GM21619 (cell line): ENCODE measurements at regions not wholly inside any gene's neighbourhood (a gene's known extent, or its start where the extent isn't known, plus 50 kb on each side); places are given as distances from the start of the nearest gene placed in this dataset.
"Not testable (repeated sequence)": the region's sequence is repeated elsewhere in the genome, so short reads cannot be mapped to it uniquely, and the experiment has no call there.

Experiments used
- ATAC-seq: cut with Tn5 transposase; IDR thresholded peaks from one replicate; pipeline ENCODE4 v1.9.1; 2021; ENCODE audit not compliant: unreplicated experiment

GRCh38 chr7:49099587-49100326 is 175.4 kb downstream of the CDC14C start:
- no peak for ATAC-seq

GRCh38 chr7:49100908-49101740 is 176.8 kb downstream of the CDC14C start:
- not testable (repeated sequence) for ATAC-seq

GRCh38 chr7:49102411-49102810 is 178.1 kb downstream of the CDC14C start:
- no peak for ATAC-seq

GRCh38 chr7:49111706-49112105 is 187.4 kb downstream of the CDC14C start:
- no peak for ATAC-seq

GRCh38 chr7:49112222-49112621 is 187.9 kb downstream of the CDC14C start:
- no peak for ATAC-seq

- no peak for ATAC-seq
Measured at GRCh38 chr7:49112647-49113046, 188.3 kb downstream of the CDC14C start.

- ATAC-seq = no peak
Measured at GRCh38 chr7:49119706-49120105, 195.4 kb downstream of the CDC14C start.

GRCh38 chr7:49125246-49125645 is 200.9 kb downstream of the CDC14C start:
- ATAC-seq = no peak

GRCh38 chr7:49127359-49127913 is 203.1 kb downstream of the CDC14C start:
- ATAC-seq = no peak

- ATAC-seq = no peak
Measured at GRCh38 chr7:49137978-49138377, 213.6 kb downstream of the CDC14C start.

GRCh38 chr7:49150486-49150885 is 226.1 kb downstream of the CDC14C start:
- no peak for ATAC-seq

- ATAC-seq = no peak
Measured at GRCh38 chr7:49151146-49151545, 226.8 kb downstream of the CDC14C start.

GRCh38 chr7:49158321-49158720 is 234.0 kb downstream of the CDC14C start:
- ATAC-seq = no peak

- ATAC-seq = no peak
Measured at GRCh38 chr7:49159536-49159935, 235.2 kb downstream of the CDC14C start.

- no peak for ATAC-seq
Measured at GRCh38 chr7:49166441-49166840, 242.1 kb downstream of the CDC14C start.

GRCh38 chr7:49172639-49173038 is 248.3 kb downstream of the CDC14C start:
- ATAC-seq = no peak

- ATAC-seq = no peak
Measured at GRCh38 chr7:49174396-49174795, 250.0 kb downstream of the CDC14C start.

GRCh38 chr7:49187543-49188268 is 263.4 kb downstream of the CDC14C start:
- no peak for ATAC-seq

- no peak for ATAC-seq
Measured at GRCh38 chr7:49228426-49229098, 304.2 kb downstream of the CDC14C start.

GRCh38 chr7:49229246-49229645 is 304.9 kb downstream of the CDC14C start:
- no peak for ATAC-seq

GRCh38 chr7:49243521-49243920 is 319.2 kb downstream of the CDC14C start:
- ATAC-seq = no peak
